ENCODE measurements at regions not wholly inside any gene's neighbourhood (a gene's known extent, or its start where the extent isn't known, plus 50 kb on each side); places are given as distances from the start of the nearest gene placed in this dataset.

GRCh38 chr12:43213608-43214007 lies 338.4 kb downstream of the ADAMTS20 start:
- TF ChIP-seq POLR2A (IDR thresholded peaks at IDR 0.05), result no peak
- TF ChIP-seq CTCF (IDR thresholded peaks at IDR 0.05), result no peak
- TF ChIP-seq EP300 (IDR thresholded peaks at IDR 0.05), result no peak

All from tibial nerve (tissue), 4 donors.